K562 (cell line): ENCODE measurements at regions not wholly inside any gene's neighbourhood (a gene's known extent, or its start where the extent isn't known, plus 50 kb on each side); places are given as distances from the start of the nearest gene placed in this dataset.

Experiments used
- ATAC-seq: fragments of 200-7000 bp; cut with Tn5 transposase; 3 replicates; pipeline ENCODE4 v1.9.1; 2020; ENCODE audit warnings: moderate library complexity
- BruUV-seq: library from RNA; stranded (reverse); fragments of 400-500 nt; replicated peaks from 2 replicates; lab custom pipeline; 2021; lab: Mats Ljungman, UMichigan
- CTCF ChIA-PET: fragments of 300-600 bp; formaldehyde crosslinking; extraction: SDS; loops from one replicate; lab custom pipeline; 2021; ENCODE audit warnings: low intra/inter-chr PET ratio; lab: Yijun Ruan, JAX
- POLR2A ChIA-PET: fragments of 300-600, 350-650 bp; sonication (Branson Sonifier 250); formaldehyde crosslinking; extraction: SDS; loops from one replicate; lab custom pipeline; 2021; ENCODE audit warnings: antibody characterized with exemption, inconsistent platforms; lab: Yijun Ruan, JAX
- DNase-seq, 4 experiments: peaks; one replicate each; pipeline versions ENCODE4 v3.0.0 to v3.0.0-alpha.2; 2011 to 2018; ENCODE audit warnings: low spot score in 3 of 4, mixed read lengths in 3 of 4; ENCODE audit errors: extremely low read depth in 1 of 4
- FAIRE-seq: peaks from 2 replicates; lab custom pipeline; 2011; peaks lifted over from hg19 to GRCh38; lab: Jason Lieb, UNC
- H2AFZ ChIP-seq: 2 replicates; pipeline ENCODE4 v1.6.0; 2011; ENCODE audit warnings: low read depth, low read length, control low read depth, inconsistent platforms
- H3K27ac ChIP-seq: fragments of 200-600 bp; 3 replicates; pipeline ENCODE4 v1.8.0; 2011; ENCODE audit warnings: low read depth, mild to moderate bottlenecking, control low read depth, inconsistent platforms, low read length, moderate library complexity, mixed read lengths; ENCODE audit errors: extremely low read depth
- H3K27me3 ChIP-seq, 2 experiments: fragments of 300-600 bp in 1 of 2; 2 replicates in 1 of 2; 3 replicates in 1 of 2; pipeline versions ENCODE4 v1.6.0 to v1.8.0; 2011; ENCODE audit warnings: inconsistent platforms in 2 of 2, low read length in 2 of 2, mild to moderate bottlenecking in 1 of 2, mixed read lengths in 1 of 2, moderate library complexity in 1 of 2; ENCODE audit not compliant: control insufficient read depth in 2 of 2, insufficient read depth in 2 of 2
- H3K36me3 ChIP-seq: fragments of 300-600 bp; 3 replicates; pipeline ENCODE4 v1.8.0; 2011; ENCODE audit warnings: mild to moderate bottlenecking, low read length, inconsistent platforms; ENCODE audit not compliant: control insufficient read depth, insufficient read depth
- H3K4me1 ChIP-seq, 2 experiments: fragments of 200-600 bp in 1 of 2; replicated peaks in 1 of 2; 2 replicates in 1 of 2; 3 replicates in 1 of 2; pipeline versions ENCODE4 v1.5.1 to v1.8.0; 2011; ENCODE audit warnings: inconsistent platforms in 2 of 2, low read length in 2 of 2, mild to moderate bottlenecking in 1 of 2, mixed read lengths in 1 of 2, moderate library complexity in 1 of 2; ENCODE audit not compliant: control insufficient read depth in 2 of 2, insufficient read depth in 2 of 2
- H3K4me2 ChIP-seq: 2 replicates; pipeline ENCODE4 v1.6.1; 2011; ENCODE audit warnings: low read length, control low read depth, inconsistent platforms, mixed read lengths; ENCODE audit not compliant: insufficient read depth
- H3K4me3 ChIP-seq: fragments of 200-600 bp; sonication (generic), shearing (Covaris generic); 2 replicates; pipeline ENCODE4 v1.5.1; 2016; ENCODE audit warnings: control low read depth, inconsistent platforms
- H3K79me2 ChIP-seq: fragments of 200-600 bp; 3 replicates; pipeline ENCODE4 v1.8.0; 2011; ENCODE audit warnings: low read length, inconsistent platforms; ENCODE audit not compliant: control insufficient read depth, insufficient read depth
- H3K9ac ChIP-seq, 2 experiments: 2 replicates each; pipeline versions ENCODE4 v1.6.0 to v1.6.1; 2011; ENCODE audit warnings: low read depth in 2 of 2, low read length in 2 of 2, control low read depth in 1 of 2, inconsistent platforms in 1 of 2, mild to moderate bottlenecking in 1 of 2, mixed read lengths in 1 of 2; ENCODE audit not compliant: insufficient read depth in 1 of 2
- H3K9me1 ChIP-seq: one replicate; pipeline ENCODE4 v1.6.0; 2011; ENCODE audit warnings: inconsistent platforms, mild to moderate bottlenecking, low read length, moderate library complexity; ENCODE audit not compliant: control insufficient read depth, insufficient read depth
- H3K9me3 ChIP-seq: replicated peaks from 2 replicates; pipeline ENCODE4 v1.5.1; 2011; ENCODE audit warnings: low read depth, low read length, inconsistent platforms; ENCODE audit not compliant: control insufficient read depth, insufficient read depth
- H4K20me1 ChIP-seq: replicated peaks from 2 replicates; pipeline ENCODE4 v1.6.1; 2011; ENCODE audit warnings: low read length, inconsistent platforms, mixed read lengths; ENCODE audit not compliant: control insufficient read depth, insufficient read depth
- CBFA2T3 ChIP-seq: fragments of 450-650 bp; IDR thresholded peaks from 2 replicates; pipeline ENCODE4 v1.6.1; 2017
- EP300 ChIP-seq: IDR thresholded peaks from 2 replicates; pipeline ENCODE4 v1.6.1; 2012; ENCODE audit warnings: low read length, improper control_type of control experiment
- JUN ChIP-seq, 2 experiments: sonication (generic) in 1 of 2; formaldehyde crosslinking in 1 of 2; IDR thresholded peaks; 2 replicates each; pipeline versions ENCODE4 v1.6.1 to v1.8.0; 2012 to 2022; ENCODE audit warnings: borderline replicate concordance in 2 of 2, mild to moderate bottlenecking in 2 of 2, improper control_type of control experiment in 1 of 2, low read depth in 1 of 2, low read length in 1 of 2, missing genetic modification reagents in 1 of 2
- KAT2B ChIP-seq: IDR thresholded peaks from one replicate; pipeline ENCODE4 v1.6.1; 2012; ENCODE audit warnings: low read depth, mild to moderate bottlenecking, control low read depth, inconsistent platforms, low read length, moderate library complexity
- NCOA2 ChIP-seq, 2 experiments: fragments of 450-650 bp; IDR thresholded peaks; 2 replicates each; pipeline ENCODE4 v1.6.1; 2018; ENCODE audit warnings: mild to moderate bottlenecking in 2 of 2, moderate library complexity in 1 of 2; ENCODE audit not compliant: partially characterized antibody in 2 of 2
- NFYB ChIP-seq: IDR thresholded peaks from 2 replicates; pipeline ENCODE4 v1.6.1; 2011; ENCODE audit warnings: mild to moderate bottlenecking, moderate library complexity; ENCODE audit not compliant: insufficient read length; ENCODE audit errors: extremely low read depth
- PHB2 ChIP-seq: fragments of 450-650 bp; IDR thresholded peaks from 2 replicates; pipeline ENCODE4 v1.6.1; 2017; ENCODE audit warnings: low read depth
- TCF3 ChIP-seq: sonication (generic); formaldehyde crosslinking; IDR thresholded peaks from 2 replicates; pipeline ENCODE4 v1.4.0; 2020; ENCODE audit warnings: mild to moderate bottlenecking, missing genetic modification reagents
- XRCC3 ChIP-seq: fragments of 450-650 bp; IDR thresholded peaks from 2 replicates; pipeline ENCODE4 v1.6.1; 2017; ENCODE audit warnings: mild to moderate bottlenecking, moderate library complexity
- ZEB2 ChIP-seq: fragments of 450-650 bp; IDR thresholded peaks from 2 replicates; pipeline ENCODE4 v1.6.1; 2016
- ZNF165 ChIP-seq: fragments of 250-450 bp; sonication (Bioruptor Pico); IDR thresholded peaks from 2 replicates; pipeline ENCODE4 v1.4.0; 2020; ENCODE audit warnings: borderline replicate concordance
- ZNF77 ChIP-seq: fragments of 250-450 bp; sonication (Bioruptor Pico); IDR thresholded peaks from 2 replicates; pipeline ENCODE4 v1.5.0; 2020
- ZNF830 ChIP-seq: fragments of 250-450 bp; sonication (Bioruptor Pico); IDR thresholded peaks from 2 replicates; pipeline ENCODE4 v1.5.0; 2021; ENCODE audit warnings: mild to moderate bottlenecking
- WGBS: fragments of 100-300 bp; shearing (Covaris generic); methylation state at CpG from one replicate; pipeline ENCODE4 v1.1.6; 2016; ENCODE audit warnings: low coverage, mixed read lengths; ENCODE audit not compliant: insufficient coverage; ENCODE audit errors: missing lambda C conversion rate; 5-methylcytosine and 5-hydroxymethylcytosine counted together
- in situ Hi-C: fragments of 300-500 bp; cut with MboI; formaldehyde crosslinking; loops from 4 replicates; pipeline ENCODE4 v1.15.0; 2018; ENCODE audit warnings: inconsistent platforms, mixed read lengths
- intact Hi-C: fragments of 100-400 bp; cut with micrococcal nuclease; formaldehyde crosslinking; loops from 2 replicates; pipeline ENCODE4 v1.14.2; 2022
- TF ChIP-seq, protein P1 (sequence below): sonication (generic); formaldehyde crosslinking; IDR thresholded peaks from 2 replicates; pipeline ENCODE4 v1.8.0; 2022; ENCODE audit warnings: mild to moderate bottlenecking, missing genetic modification reagents
- TF ChIP-seq, protein P2 (sequence below): sonication (generic); formaldehyde crosslinking; IDR thresholded peaks from 2 replicates; pipeline ENCODE4 v1.8.0; 2022; ENCODE audit warnings: mild to moderate bottlenecking, missing genetic modification reagents

DNA sequence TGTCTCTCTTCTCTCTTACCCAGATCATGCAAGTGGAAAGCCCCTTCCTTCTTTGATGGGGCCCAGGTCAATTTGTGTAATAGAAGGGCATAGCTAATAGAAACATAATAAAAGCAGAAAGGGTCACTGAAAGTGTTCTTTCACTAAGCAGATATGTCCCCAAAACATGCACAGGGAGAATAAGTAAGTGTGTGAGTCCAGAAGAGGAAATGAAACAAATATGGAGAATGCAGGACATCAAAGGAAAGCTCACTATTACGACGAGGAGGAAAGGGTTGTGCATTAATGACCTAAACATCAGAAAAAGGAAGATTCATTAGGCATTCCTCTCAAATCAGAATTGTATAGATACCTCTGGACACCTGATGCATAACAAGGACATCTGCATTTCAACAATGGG, 81.4 kb upstream of the SMYD2 start:
- no TSS peak for BruUV-seq
- Histone ChIP-seq H3K4me3 (no peak overlapping the region), H2AFZ (no peak overlapping the region), H3K36me3 (no peaks in the 10 kb centered on the region), H3K27me3 (no peaks in the 10 kb centered on the region), H3K9me3 (no peaks in the 10 kb centered on the region), H3K27ac (no peak overlapping the region)
- FAIRE-seq (no peak), DNase-seq (no peak)
- in situ Hi-C loops, result no loop called here
- WGBS, result 0% methylated on average over 2 of the region's 2 CpGs
- TF ChIP-seq ZEB2, result no peak
- no peak for TF ChIP-seq ZNF165 (CRISPR knock-in tag)
- TF ChIP-seq ZNF830 (CRISPR knock-in tag), result no peak
- TF ChIP-seq TCF3 (CRISPR knock-in tag), result no peak
- TF ChIP-seq XRCC3, result no peak
- no peak for TF ChIP-seq CBFA2T3
- TF ChIP-seq JUN (IDR thresholded peaks at IDR 0.05; ENCODE audit: borderline replicate concordance, low read depth, low read length), result no peak
- TF ChIP-seq JUN (CRISPR knock-in tag; IDR thresholded peaks at IDR 0.05; ENCODE audit: borderline replicate concordance), result no peak
- TF ChIP-seq, protein P1, sequence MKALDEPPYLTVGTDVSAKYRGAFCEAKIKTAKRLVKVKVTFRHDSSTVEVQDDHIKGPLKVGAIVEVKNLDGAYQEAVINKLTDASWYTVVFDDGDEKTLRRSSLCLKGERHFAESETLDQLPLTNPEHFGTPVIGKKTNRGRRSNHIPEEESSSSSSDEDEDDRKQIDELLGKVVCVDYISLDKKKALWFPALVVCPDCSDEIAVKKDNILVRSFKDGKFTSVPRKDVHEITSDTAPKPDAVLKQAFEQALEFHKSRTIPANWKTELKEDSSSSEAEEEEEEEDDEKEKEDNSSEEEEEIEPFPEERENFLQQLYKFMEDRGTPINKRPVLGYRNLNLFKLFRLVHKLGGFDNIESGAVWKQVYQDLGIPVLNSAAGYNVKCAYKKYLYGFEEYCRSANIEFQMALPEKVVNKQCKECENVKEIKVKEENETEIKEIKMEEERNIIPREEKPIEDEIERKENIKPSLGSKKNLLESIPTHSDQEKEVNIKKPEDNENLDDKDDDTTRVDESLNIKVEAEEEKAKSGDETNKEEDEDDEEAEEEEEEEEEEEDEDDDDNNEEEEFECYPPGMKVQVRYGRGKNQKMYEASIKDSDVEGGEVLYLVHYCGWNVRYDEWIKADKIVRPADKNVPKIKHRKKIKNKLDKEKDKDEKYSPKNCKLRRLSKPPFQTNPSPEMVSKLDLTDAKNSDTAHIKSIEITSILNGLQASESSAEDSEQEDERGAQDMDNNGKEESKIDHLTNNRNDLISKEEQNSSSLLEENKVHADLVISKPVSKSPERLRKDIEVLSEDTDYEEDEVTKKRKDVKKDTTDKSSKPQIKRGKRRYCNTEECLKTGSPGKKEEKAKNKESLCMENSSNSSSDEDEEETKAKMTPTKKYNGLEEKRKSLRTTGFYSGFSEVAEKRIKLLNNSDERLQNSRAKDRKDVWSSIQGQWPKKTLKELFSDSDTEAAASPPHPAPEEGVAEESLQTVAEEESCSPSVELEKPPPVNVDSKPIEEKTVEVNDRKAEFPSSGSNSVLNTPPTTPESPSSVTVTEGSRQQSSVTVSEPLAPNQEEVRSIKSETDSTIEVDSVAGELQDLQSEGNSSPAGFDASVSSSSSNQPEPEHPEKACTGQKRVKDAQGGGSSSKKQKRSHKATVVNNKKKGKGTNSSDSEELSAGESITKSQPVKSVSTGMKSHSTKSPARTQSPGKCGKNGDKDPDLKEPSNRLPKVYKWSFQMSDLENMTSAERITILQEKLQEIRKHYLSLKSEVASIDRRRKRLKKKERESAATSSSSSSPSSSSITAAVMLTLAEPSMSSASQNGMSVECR (CRISPR knock-in tag), result no peak
- TF ChIP-seq NCOA2 (IDR thresholded peaks at IDR 0.05; ENCODE audit: partially characterized antibody in 2 of 2), result no peak
- TF ChIP-seq PHB2, result no peak
- TF ChIP-seq ZNF77 (CRISPR knock-in tag), result no peak
- no peak for TF ChIP-seq KAT2B
- TF ChIP-seq EP300, result no peak
- no peak for TF ChIP-seq NFYB
- TF ChIP-seq, protein P2, sequence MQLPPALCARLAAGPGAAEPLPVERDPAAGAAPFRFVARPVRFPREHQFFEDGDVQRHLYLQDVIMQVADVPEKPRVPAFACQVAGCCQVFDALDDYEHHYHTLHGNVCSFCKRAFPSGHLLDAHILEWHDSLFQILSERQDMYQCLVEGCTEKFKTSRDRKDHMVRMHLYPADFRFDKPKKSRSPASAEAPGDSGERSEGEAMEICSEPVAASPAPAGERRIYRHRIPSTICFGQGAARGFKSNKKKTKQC (CRISPR knock-in tag), result no peak
- TF ChIP-seq, all 486 proteins: peak for 0
- Histone ChIP-seq H3K9me1 (no peaks in the 10 kb centered on the region), H3K9ac (no peak overlapping the region), H3K4me1 (no peaks in the 10 kb centered on the region), H3K79me2 (no peaks in the 10 kb centered on the region), H4K20me1 (no peaks in the 10 kb centered on the region), H3K4me2 (no peak overlapping the region)
- POLR2A ChIA-PET, result interaction anchor here (0.5 kb wide), 1 partner anchor 221 kb away, joined by 3 read pairs; no protein-coding TSS in a partner anchor
- CTCF ChIA-PET, result no interaction called here
- intact Hi-C loops, result no loop called here
- ATAC-seq, result no peak
